Islet precursor cell (in vitro differentiated cells): ENCODE measurements at regions not wholly inside any gene's neighbourhood (a gene's known extent, or its start where the extent isn't known, plus 50 kb on each side); places are given as distances from the start of the nearest gene placed in this dataset.
"Not testable (repeated sequence)": the region's sequence is repeated elsewhere in the genome, so short reads cannot be mapped to it uniquely, and the experiment has no call there.

ENCODE experiments used
- DNase-seq: peaks from one replicate; pipeline ENCODE4 v3.0.0-alpha.2; 2018

- not testable (repeated sequence) for DNase-seq
These were observed 890.1 kb upstream of the MANEA start for GRCh38 chr6:94687255-94687654.

GRCh38 chr6:94683409-94683808 lies 893.9 kb upstream of the MANEA start:
- no peak for DNase-seq

- DNase-seq = no peak
These were observed 896.6 kb upstream of the MANEA start for GRCh38 chr6:94680669-94681212.

GRCh38 chr6:94673251-94673650 lies 904.1 kb upstream of the MANEA start:
- DNase-seq = no peak

GRCh38 chr6:94670017-94670416 lies 907.3 kb upstream of the MANEA start:
- DNase-seq = no peak

GRCh38 chr6:94668876-94669275 lies 908.5 kb upstream of the MANEA start:
- DNase-seq = no peak

- DNase-seq = no peak
These were observed 918.4 kb upstream of the MANEA start for GRCh38 chr6:94658929-94659328.

- no peak for DNase-seq
These were observed 926.1 kb upstream of the MANEA start for GRCh38 chr6:94651239-94651638.

- DNase-seq = no peak
These were observed 932.1 kb upstream of the MANEA start for GRCh38 chr6:94645191-94645590.

- DNase-seq = no peak
These were observed 937.8 kb upstream of the MANEA start for GRCh38 chr6:94639564-94639963.

- DNase-seq = peak; percentile 77
These were observed 940.5 kb upstream of the MANEA start for GRCh38 chr6:94636780-94637385.

GRCh38 chr6:94623586-94623985 lies 953.7 kb upstream of the MANEA start:
- no peak for DNase-seq

GRCh38 chr6:94622783-94623182 lies 954.6 kb upstream of the MANEA start:
- DNase-seq = no peak

- DNase-seq = no peak
These were observed 976.7 kb upstream of the MANEA start for GRCh38 chr6:94600636-94601035.

- DNase-seq = no peak
These were observed 979.8 kb upstream of the MANEA start for GRCh38 chr6:94597487-94597886.

- DNase-seq = no peak
These were observed 986.9 kb upstream of the MANEA start for GRCh38 chr6:94590416-94590815.

- no peak for DNase-seq
These were observed 989.0 kb upstream of the MANEA start for GRCh38 chr6:94588301-94588700.

- no peak for DNase-seq
These were observed 993.1 kb upstream of the MANEA start for GRCh38 chr6:94584211-94584610.

- DNase-seq = no peak
These were observed 1006.8 kb upstream of the MANEA start for GRCh38 chr6:94570581-94570980.

GRCh38 chr6:94562846-94563245 lies 1014.5 kb upstream of the MANEA start:
- no peak for DNase-seq

- no peak for DNase-seq
These were observed 1017.4 kb upstream of the MANEA start for GRCh38 chr6:94559829-94560537.

- DNase-seq = not testable (repeated sequence)
These were observed 1020.1 kb upstream of the MANEA start for GRCh38 chr6:94557207-94557606.

- DNase-seq = no peak
These were observed 1029.1 kb upstream of the MANEA start for GRCh38 chr6:94548201-94548600.

GRCh38 chr6:94535798-94536197 lies 1041.5 kb upstream of the MANEA start:
- DNase-seq = no peak
